PFSK-1 (cell line): ENCODE measurements at regions not wholly inside any gene's neighbourhood (a gene's known extent, or its start where the extent isn't known, plus 50 kb on each side); places are given as distances from the start of the nearest gene placed in this dataset.

Experiments used
- FOXP2 ChIP-seq: optimal IDR thresholded peaks from 2 replicates; pipeline ENCODE3; 2011; ENCODE audit warnings: borderline replicate concordance, control low read depth, inconsistent platforms; ENCODE audit not compliant: insufficient read depth; ENCODE audit errors: extremely low read length, extremely low read depth
- POLR2AphosphoS5 ChIP-seq: IDR thresholded peaks from 2 replicates; pipeline ENCODE4 v1.6.1; 2012; ENCODE audit warnings: low read depth, mild to moderate bottlenecking, control low read depth, low read length, moderate library complexity
- REST ChIP-seq, 2 experiments: IDR thresholded peaks; 2 replicates each; pipeline versions ENCODE4 v1.6.1 to v1.8.0; 2011 to 2012; ENCODE audit warnings: low read depth in 2 of 2, low read length in 2 of 2, control low read depth in 1 of 2, inconsistent platforms in 1 of 2, mild to moderate bottlenecking in 1 of 2, moderate library complexity in 1 of 2; ENCODE audit not compliant: insufficient read depth in 1 of 2
- SIN3A ChIP-seq: IDR thresholded peaks from 2 replicates; pipeline ENCODE4 v1.6.1; 2012; ENCODE audit warnings: mild to moderate bottlenecking, low read length, moderate library complexity, borderline replicate concordance; ENCODE audit not compliant: insufficient read depth
- TAF1 ChIP-seq: IDR thresholded peaks from 2 replicates; pipeline ENCODE4 v1.6.1; 2012; ENCODE audit warnings: low read length, control low read depth, borderline replicate concordance; ENCODE audit not compliant: insufficient read depth

DNA sequence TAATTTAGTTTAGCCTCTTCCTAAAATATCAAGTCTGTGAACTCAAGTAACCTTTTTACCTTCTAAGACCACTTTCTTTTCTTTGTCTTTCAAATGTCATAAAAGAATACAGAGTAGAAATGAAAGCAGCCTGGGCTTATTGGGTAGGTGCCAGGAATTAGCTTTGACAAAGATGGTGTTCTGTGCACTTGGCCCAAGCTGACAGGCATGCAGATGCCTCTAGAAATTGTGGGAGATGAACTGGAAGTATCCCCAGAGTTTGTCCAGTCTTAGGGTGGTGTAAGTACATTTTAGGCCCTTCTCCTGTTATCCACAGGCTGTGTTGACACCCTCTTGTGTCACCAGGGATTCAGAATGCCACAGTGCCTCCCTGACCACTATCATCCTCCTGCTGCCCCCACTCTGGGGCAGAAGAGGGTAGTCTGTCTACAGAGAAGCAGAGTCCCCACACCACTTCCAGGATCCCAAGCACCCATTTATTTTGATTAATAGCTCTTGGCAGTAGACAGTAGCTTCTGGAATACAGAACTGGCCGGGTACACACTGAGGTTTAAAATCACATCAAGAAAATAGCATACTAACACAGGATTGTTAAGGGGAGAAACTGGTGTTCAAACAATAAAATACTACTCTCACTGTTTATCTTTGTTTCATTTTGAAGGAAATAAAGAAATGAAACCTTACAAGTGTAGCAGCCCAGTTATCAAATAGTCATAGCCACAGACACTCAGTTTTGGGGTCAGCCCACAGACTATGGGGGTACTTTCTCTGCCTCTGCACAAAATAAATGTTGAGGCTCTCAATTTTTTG is 343.2 kb downstream of the KCNRG start:
- TF ChIP-seq REST (IDR thresholded peaks at IDR 0.05; ENCODE audit: insufficient read depth in 1 of 2, low read depth in 2 of 2, low read length in 2 of 2) (no peak), POLR2AphosphoS5 (no peak), SIN3A (no peak), FOXP2 (no peak), TAF1 (no peak)

DNA sequence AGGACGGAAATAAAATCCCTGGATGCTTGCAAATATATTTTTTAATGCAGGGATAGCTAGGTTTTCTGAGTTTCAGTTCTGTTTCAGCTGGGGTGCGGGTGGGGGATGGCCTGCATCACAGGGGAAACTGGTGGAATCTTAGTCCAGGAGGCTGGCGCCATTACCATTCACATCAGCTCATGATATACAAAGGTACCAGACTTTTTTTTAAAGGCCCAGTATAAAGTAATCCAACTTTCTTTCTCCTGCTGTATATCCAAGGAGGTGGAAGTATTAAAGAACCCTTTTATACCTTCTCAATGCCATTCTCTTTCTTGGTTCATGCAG is 343.8 kb downstream of the KCNRG start:
- no peak for TF ChIP-seq FOXP2
- TF ChIP-seq POLR2AphosphoS5 = no peak

DNA sequence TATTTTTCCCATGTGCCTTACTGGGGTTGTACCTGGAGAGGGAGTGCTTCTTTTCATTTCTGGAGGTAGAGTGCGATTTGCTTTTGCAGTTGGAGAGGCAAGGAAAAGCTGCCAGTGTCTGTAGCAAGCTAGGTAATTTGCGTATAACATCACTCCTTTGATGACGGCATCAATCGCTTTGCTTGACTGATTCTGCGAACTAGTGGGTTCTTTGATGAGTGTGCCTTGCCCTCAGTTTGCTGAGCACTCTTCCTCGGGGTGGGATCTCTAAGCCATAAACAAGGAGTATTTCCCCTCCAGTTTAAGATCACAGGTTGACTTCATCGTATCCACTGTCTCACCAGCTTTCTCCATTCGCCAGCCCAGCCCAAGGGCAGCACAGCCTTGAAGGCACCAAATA is 344.5 kb downstream of the KCNRG start:
- TF ChIP-seq TAF1 (no peak), REST (IDR thresholded peaks at IDR 0.05; ENCODE audit: insufficient read depth in 1 of 2, low read depth in 2 of 2, low read length in 2 of 2) (no peak), POLR2AphosphoS5 (no peak), SIN3A (no peak)

DNA sequence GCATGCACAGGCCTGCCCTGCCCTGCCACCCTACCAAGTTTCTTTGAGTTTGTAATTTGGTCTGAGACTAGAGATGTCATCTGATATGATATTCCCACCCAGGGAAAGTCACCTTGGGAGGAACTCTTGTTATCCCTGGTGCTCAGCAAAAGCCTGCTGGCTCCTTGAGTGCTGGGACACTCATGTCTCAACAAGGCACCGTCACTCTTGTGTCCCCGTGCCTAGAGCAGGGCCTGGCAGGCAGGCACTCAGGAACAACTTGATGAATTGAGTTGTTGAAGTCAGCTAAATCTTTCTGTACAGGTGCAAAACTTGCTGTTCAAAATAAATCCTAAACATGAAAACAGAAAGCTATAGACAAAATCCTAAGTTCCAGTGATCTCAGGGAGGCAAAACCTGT is 345.4 kb downstream of the KCNRG start:
- TF ChIP-seq REST (IDR thresholded peaks at IDR 0.05; ENCODE audit: insufficient read depth in 1 of 2, low read depth in 2 of 2, low read length in 2 of 2) (no peak), POLR2AphosphoS5 (no peak), FOXP2 (no peak), SIN3A (no peak)

GRCh38 chr13:50361282-50361681 is 346.0 kb downstream of the KCNRG start:
- TF ChIP-seq REST (IDR thresholded peaks at IDR 0.05; ENCODE audit: insufficient read depth in 1 of 2, low read depth in 2 of 2, low read length in 2 of 2) (no peak), TAF1 (no peak), FOXP2 (no peak), POLR2AphosphoS5 (no peak), SIN3A (no peak)
